WERI-Rb-1 (cell line): ENCODE measurements at regions not wholly inside any gene's neighbourhood (a gene's known extent, or its start where the extent isn't known, plus 50 kb on each side); places are given as distances from the start of the nearest gene placed in this dataset.

Experiments
- DNase-seq: peaks from one replicate; pipeline ENCODE4 v3.0.0-alpha.2; 2020
- H3K27ac ChIP-seq: fragments of 250-450 bp; sonication (Bioruptor Pico); 2 replicates; pipeline ENCODE4 v1.5.1; 2020; ENCODE audit warnings: mild to moderate bottlenecking, moderate library complexity
- H3K27me3 ChIP-seq: fragments of 250-450 bp; sonication (Bioruptor Pico); 2 replicates; pipeline ENCODE4 v1.5.1; 2021; ENCODE audit warnings: mild to moderate bottlenecking, low read depth, moderate library complexity; ENCODE audit not compliant: insufficient read depth, severe bottlenecking
- H3K36me3 ChIP-seq: fragments of 250-450 bp; sonication (Bioruptor Pico); 2 replicates; pipeline ENCODE4 v1.5.1; 2020; ENCODE audit warnings: mild to moderate bottlenecking, moderate library complexity
- H3K4me3 ChIP-seq: 2 replicates; pipeline ENCODE4 v1.5.1; 2011; ENCODE audit warnings: low read depth, mild to moderate bottlenecking, control low read depth, low read length
- H3K9me3 ChIP-seq: fragments of 250-450 bp; sonication (Bioruptor Pico); 2 replicates; pipeline ENCODE4 v1.5.1; 2021; ENCODE audit warnings: mild to moderate bottlenecking, moderate library complexity; ENCODE audit not compliant: severe bottlenecking
- TF ChIP-seq, protein P1 (sequence below): IDR thresholded peaks from 2 replicates; pipeline ENCODE4 v1.5.1; 2011; ENCODE audit warnings: low read depth, mild to moderate bottlenecking, control low read depth, inconsistent platforms, low read length

GRCh38 chr1:95685081-95685480, 451.1 kb downstream of the RWDD3 start:
- no peaks in the 10 kb centered on the region for H3K9me3 ChIP-seq
- TF ChIP-seq, protein P1, sequence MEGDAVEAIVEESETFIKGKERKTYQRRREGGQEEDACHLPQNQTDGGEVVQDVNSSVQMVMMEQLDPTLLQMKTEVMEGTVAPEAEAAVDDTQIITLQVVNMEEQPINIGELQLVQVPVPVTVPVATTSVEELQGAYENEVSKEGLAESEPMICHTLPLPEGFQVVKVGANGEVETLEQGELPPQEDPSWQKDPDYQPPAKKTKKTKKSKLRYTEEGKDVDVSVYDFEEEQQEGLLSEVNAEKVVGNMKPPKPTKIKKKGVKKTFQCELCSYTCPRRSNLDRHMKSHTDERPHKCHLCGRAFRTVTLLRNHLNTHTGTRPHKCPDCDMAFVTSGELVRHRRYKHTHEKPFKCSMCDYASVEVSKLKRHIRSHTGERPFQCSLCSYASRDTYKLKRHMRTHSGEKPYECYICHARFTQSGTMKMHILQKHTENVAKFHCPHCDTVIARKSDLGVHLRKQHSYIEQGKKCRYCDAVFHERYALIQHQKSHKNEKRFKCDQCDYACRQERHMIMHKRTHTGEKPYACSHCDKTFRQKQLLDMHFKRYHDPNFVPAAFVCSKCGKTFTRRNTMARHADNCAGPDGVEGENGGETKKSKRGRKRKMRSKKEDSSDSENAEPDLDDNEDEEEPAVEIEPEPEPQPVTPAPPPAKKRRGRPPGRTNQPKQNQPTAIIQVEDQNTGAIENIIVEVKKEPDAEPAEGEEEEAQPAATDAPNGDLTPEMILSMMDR = no peak
- no peak overlapping the region for H3K4me3 ChIP-seq
- no peaks in the 10 kb centered on the region for H3K36me3 ChIP-seq
- H3K27me3 ChIP-seq = no peaks in the 10 kb centered on the region
- peak; percentile 55 for DNase-seq
- no peak overlapping the region for H3K27ac ChIP-seq

GRCh38 chr1:95686217-95686616, 452.2 kb downstream of the RWDD3 start:
- H3K4me3 ChIP-seq = no peak overlapping the region
- TF ChIP-seq, protein P1 = no peak
- DNase-seq = no peak
- H3K27me3 ChIP-seq = no peaks in the 10 kb centered on the region
- no peaks in the 10 kb centered on the region for H3K9me3 ChIP-seq
- no peaks in the 10 kb centered on the region for H3K36me3 ChIP-seq
- H3K27ac ChIP-seq = no peak overlapping the region

- H3K4me3 ChIP-seq = no peak overlapping the region
- H3K36me3 ChIP-seq = no peaks in the 10 kb centered on the region
- no peaks in the 10 kb centered on the region for H3K27me3 ChIP-seq
- TF ChIP-seq, protein P1 = no peak
- peaks cover 10% of the 10 kb centered on the region for H3K9me3 ChIP-seq
- no peak for DNase-seq
- H3K27ac ChIP-seq = no peak overlapping the region
These were observed 465.3 kb downstream of the RWDD3 start for GRCh38 chr1:95699149-95699953.

GRCh38 chr1:95701450-95702173, 467.6 kb downstream of the RWDD3 start:
- Histone ChIP-seq H3K27me3 (no peaks in the 10 kb centered on the region), H3K4me3 (no peak overlapping the region), H3K36me3 (no peaks in the 10 kb centered on the region), H3K27ac (no peak overlapping the region), H3K9me3 (peaks cover 10% of the 10 kb centered on the region)
- TF ChIP-seq, protein P1 = no peak
- DNase-seq = no peak

GRCh38 chr1:95703046-95703445, 469.0 kb downstream of the RWDD3 start:
- H3K9me3 ChIP-seq = peaks cover 13% of the 10 kb centered on the region
- H3K27me3 ChIP-seq = no peaks in the 10 kb centered on the region
- DNase-seq = no peak
- no peak overlapping the region for H3K27ac ChIP-seq
- H3K36me3 ChIP-seq = no peaks in the 10 kb centered on the region
- TF ChIP-seq, protein P1 = no peak
- H3K4me3 ChIP-seq = no peak overlapping the region
